ENCODE measurements at regions not wholly inside any gene's neighbourhood (a gene's known extent, or its start where the extent isn't known, plus 50 kb on each side); places are given as distances from the start of the nearest gene placed in this dataset.
"Not testable (repeated sequence)": the region's sequence is repeated elsewhere in the genome, so short reads cannot be mapped to it uniquely, and the experiment has no call there.

GRCh38 chr9:79431019-79431679 is 140.6 kb upstream of the TLE4 start:
- DNase-seq (ENCODE audit: low spot score) = peak; percentile 21

DNA sequence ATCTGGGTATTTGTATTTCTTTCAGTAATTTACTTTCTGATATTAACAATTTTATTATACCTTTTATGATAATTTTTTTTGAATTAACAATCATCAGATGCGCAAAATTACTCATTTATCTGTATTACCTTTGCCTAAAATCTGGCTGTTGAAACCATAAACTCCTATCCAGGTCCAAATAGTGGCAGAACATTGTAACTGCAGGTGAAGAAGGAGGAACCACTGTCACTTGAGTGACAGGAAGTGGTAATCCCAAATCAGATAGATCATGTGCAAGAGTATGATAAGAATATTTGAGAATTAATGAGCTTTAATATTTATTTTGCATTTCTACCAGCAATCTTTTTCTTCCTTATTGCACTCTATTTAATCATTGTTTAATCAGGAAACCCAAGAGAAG is 139.3 kb upstream of the TLE4 start:
- no peak for DNase-seq (ENCODE audit: low spot score)

DNA sequence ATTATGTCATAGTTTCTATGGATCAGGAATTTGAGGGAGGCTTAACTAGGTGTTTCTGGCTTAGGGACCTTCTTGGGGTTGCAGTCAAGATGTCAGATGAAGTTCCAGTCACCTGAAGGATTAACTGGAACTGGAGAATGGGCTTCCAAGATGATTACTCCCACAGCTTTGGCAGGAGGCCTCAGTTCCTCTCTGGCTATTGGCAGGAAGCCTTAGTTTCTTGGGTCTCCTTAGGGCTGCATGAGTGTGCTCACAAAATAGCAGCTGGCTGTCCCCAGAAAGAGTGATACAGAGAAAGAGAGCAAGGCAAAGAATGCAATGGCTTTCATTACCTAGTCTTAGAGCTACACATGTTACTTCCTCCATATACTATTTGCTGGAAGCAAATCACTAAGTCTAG is 138.1 kb upstream of the TLE4 start:
- no peak for DNase-seq (ENCODE audit: low spot score)

- not testable (repeated sequence) for DNase-seq (ENCODE audit: low spot score)
Observed at GRCh38 chr9:79439221-79439620, 132.5 kb upstream of the TLE4 start.

GRCh38 chr9:79446523-79447307 is 125.0 kb upstream of the TLE4 start:
- no peak for DNase-seq (ENCODE audit: low spot score)

DNA sequence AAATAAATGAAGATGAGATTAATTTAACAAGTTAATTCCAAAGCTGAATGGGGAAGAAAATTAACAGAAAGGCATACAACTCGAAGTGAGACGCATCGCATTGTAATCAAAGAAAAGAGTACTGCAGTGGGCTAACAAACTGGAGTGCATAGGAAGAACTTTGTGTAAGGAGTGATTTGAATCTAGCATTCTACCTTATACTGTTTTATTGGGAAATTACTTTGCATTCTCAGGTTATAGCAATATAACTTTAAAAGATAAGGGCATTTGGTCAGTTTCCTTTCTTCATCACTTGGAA is 124.5 kb upstream of the TLE4 start:
- no peak for DNase-seq (ENCODE audit: low spot score)

DNA sequence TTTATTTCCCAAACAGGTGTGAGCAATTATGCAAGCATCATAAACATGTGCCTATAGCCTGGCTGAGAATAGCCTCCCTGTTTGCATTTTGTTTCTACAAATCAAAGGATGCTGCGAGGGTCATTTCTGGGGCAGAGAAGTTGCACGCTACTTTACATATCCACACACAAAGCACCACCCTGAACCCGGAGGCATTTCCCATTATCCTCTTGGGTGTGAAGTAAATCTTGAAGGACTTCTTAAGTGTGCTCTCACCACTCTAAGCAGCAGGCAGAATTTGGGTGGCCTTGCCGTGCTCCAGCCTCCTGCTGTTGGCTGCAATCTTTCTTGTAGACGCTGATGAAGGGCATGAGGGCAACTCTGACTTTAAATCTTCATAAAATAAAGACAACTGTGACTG is 124.0 kb upstream of the TLE4 start:
- DNase-seq (ENCODE audit: low spot score) = no peak

DNA sequence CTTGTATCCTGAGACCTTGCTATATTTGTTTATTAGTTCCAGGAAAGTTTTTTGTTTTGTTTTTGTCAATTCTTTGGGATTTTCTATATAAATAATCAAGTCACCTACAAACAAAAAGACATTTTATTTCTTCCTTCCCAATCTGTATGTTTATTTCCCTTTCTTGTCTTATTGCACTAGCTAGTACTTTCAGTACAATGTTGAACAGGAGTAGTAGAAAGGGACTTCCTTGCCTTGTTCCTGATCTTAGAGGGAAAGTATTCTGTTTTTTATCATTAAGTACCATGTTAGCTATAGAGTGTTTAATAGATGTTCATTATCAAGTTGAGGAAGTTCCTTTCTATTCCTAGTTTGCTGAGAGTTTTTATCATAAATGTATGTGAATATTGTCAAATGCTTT is 119.5 kb upstream of the TLE4 start:
- no peak for DNase-seq (ENCODE audit: low spot score)

DNA sequence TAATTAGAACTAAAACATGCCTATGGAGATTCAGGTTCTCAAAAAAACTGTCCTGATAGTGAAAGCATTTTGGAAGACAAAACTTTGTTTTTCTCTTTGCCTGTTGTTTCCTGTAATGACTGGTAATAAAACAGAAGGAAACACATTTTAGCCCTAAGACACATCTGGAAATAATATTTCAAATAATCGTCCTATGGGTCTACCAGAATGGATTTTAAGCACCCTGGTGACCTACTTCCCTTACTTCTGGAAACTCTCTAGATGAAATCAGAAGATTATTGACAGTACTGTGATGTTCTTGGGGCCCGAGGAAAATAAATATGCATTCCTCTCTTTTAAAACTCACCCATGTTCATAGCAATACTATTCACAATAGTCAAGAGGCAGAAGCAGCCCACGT is 110.1 kb upstream of the TLE4 start:
- DNase-seq (ENCODE audit: low spot score) = no peak

DNA sequence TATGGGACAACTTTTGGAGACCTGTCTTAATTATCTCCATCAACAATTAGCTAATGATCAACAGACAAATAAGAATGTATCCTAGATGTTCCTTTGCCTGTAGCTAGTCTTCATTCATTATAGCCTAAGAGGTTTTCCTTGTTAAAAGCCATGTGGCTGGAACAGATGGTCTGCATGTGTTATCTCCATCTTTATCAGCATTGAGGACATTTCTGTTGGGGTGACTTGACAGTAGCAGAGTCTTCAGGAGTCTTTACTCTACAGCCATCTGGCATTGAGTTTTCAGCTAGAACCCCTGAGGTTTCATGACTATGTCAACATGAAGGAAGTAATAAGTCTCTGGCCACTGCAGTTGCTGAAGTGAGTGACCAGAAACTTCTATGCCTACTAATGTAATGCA is 106.6 kb upstream of the TLE4 start:
- no peak for DNase-seq (ENCODE audit: low spot score)

DNA sequence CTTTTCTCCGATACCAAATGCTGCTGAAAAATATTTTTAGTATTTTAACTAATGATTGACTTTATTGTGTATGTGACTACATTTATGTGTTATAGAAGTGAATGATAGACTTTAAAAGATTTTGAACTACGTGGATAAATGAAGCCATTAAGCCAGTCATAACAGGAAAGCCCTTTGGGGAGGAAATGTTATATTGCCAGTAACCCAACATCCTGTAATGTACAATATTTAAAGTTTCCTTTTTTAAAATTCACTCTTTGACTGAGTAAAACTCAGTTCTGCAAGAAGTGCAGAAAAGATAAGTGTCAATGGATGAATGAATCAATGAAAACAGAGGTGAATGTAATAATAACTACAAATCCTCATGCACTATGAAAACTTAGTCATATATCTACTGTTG is 102.6 kb upstream of the TLE4 start:
- DNase-seq (ENCODE audit: low spot score) = no peak

- peak; percentile 31 for DNase-seq (ENCODE audit: low spot score)
Observed at GRCh38 chr9:79470954-79471353, 100.8 kb upstream of the TLE4 start.

DNA sequence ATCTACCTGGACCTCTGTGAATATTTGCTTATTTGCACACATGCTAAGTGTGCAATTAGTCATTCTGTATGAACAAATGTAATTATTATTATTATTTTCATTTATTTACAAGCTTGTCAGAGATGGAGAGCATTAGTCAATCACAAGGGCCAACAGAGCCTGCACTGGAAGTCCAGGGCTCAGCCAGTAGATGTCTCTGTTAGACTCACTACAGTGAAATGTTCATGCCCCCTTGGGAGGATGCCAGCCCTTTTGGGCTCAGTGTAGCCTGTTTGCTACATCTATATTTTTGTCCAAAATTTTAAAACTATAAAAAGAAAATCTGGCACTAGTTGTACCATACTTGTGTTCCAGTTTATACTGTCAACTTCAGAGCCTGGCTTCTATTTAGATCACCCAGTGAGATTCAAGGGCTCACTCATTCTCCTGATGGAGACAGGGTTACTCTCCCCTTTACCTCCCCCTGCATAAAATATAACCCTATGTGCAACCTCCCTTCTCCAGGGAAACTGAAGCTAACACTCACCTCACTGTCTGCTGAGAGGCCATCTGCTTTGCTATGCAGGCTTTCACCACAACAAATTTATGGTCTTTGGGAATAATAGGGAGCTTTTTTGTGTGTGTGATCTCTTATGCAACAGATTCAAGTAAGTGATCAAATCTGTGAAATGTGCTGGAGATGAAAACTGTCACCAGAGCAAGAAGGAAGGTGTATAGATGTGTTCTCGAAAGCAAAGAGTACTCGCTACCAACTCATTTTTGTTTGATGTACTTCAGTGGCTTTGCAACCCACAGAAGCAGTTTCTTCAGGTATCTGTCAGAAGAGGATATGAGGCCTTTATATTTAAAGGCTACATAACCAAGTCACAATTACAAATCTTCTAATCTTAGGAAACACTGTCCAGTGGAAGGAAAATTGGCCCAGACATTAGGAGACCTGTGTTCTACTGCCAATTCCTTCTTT is 99.9 kb upstream of the TLE4 start:
- peak; percentile 86 for DNase-seq (ENCODE audit: low spot score)

DNA sequence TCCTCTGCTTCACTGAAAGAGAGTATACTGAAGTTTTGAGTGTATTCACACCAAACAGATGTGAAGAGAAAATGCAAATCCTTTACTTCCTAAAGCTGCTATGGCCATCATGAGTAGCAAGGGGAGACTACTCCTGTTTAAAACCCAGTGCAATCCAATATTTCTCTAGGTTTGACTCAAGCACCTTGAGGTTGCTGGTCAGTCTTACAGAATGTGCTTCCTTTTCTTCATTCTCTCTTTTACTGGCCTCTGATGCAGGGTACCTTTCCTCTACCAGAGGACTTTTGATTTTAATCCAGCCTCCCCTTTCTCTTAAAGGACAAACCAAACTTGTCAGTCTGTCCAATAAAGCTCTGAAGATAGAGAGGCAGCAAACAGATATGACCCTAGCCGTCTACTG is 98.1 kb upstream of the TLE4 start:
- no peak for DNase-seq (ENCODE audit: low spot score)

DNA sequence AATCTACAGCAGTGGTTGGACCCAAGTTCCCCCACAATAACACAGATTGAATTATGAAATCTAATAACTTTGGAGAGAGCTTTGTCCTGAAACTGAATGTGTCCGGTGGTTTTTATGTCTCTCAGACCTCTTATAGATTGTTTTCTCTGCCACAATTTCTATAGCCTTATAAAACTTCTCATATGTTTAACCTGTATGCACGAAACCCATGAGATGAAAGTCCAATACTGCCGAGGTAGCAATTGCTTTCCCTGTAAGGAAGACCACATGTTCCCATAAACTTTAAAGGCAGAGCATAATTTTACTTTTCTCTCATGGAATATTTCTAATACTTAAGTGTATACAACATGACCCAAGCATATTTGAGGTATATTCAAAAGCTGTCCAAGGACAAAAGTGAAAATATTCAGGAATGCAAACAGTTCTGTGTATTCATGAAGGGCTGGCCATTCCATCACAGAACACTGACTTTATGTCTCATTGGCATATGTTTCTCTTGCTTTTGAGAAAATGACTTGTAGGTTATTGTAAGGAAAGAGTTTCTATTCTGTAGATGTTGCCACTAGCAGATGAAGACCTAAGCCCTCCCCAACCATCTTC is 94.4 kb upstream of the TLE4 start:
- no peak for DNase-seq (ENCODE audit: low spot score)

GRCh38 chr9:79477955-79478771 is 93.6 kb upstream of the TLE4 start:
- peak; percentile 45 for DNase-seq (ENCODE audit: low spot score)

DNA sequence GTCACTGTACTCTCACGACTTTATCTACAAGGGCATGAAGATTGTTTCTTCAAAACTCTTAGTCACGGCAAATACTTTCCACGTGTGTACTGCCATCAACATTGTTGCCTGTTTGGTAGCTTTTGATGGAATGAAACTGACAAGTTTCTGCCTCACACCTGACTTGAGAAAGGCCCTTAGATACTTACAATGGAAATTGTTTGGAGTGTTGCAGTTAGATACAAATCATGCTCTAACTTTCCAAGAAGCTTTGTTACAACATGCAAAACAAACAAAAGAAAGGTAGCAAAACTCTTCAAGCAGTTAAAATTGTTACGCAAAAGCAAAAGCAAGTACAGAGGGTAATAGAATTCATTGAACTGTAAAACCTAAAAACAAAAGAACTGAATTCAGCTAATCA is 91.1 kb upstream of the TLE4 start:
- DNase-seq (ENCODE audit: low spot score) = no peak

DNA sequence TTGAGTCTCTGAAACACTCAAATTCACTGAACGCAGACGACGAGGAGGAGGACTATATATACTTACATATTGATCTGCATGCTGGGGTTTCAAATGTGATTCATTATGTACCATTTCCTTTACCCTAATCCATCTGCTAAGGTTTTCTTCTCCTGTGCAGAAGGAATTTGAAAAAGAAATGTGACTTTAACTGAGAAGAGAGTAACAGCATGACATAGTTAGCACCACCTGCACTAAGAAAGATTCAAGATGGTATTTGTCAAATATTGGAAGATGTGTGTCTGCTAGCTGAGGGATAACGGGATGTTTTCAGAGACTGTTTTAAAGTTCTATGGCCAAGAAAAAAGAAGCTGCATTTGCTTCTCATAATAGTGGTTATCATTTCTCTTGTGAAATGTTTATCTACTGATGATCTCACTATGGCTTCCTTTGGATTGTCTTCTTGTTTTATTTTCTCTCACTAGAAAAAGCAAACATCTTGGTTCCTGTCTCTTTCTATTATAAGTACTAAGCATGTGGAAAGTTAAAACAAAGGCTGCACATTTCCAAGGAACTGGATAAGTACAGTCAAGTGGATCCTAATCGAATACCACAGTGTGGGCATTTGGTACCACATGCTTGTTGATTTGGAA is 89.8 kb upstream of the TLE4 start:
- DNase-seq (ENCODE audit: low spot score) = no peak

DNA sequence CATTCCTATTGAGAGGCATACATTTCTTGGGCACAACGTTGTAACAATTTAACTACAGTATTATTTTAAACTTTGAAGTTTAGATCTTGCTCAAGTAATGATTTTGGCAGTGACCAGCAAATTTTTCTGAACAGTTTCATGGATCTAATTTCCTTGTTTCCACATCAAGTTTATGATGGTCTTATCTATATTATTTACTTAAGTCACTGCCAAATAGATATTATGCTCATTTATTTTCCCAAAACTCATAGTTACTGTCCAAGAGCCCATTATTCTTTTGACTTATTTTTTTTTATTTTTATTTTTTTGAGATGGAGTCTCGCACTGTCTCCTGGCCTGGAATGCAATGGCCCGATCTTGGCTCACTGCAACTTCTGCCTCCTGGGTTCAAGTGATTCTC is 86.5 kb upstream of the TLE4 start:
- no peak for DNase-seq (ENCODE audit: low spot score)

DNA sequence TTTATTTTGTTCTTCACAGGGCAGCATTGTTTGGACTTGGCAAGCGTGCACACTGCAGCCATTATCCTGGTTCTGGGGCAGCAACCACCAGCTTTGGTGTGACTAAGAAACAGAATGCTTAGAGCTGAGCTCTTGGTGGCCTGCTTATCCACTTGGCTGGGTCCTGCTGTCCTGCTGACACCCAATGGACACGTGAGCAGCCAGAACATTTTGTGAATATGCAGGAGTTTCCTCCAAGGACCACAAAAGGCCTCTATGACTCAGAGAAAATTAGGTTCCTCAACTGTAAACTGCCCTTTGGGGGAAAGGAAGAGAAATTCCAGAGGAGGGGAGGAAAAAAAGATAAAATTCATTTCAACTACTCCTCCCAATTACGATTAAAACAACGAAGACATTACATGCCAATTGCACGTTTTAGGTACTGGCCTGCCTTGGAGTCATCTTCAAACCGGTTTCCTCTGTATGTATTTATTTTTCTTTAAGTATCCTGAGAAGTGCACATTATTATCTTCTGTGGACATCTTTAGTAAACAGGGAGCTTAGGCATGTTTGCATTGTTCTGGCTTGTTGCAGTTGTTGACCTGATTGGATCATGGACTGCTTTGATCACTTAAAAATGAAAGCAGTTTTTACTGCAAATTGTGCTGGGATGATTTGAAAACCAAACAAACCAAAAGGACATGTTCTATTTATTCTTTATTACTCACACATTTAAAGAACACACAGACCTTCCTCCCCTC is 82.3 kb upstream of the TLE4 start:
- peak; percentile 24 for DNase-seq (ENCODE audit: low spot score)

Data from umbilical cord (tissue), 1 donor.